ENCODE measurements at regions not wholly inside any gene's neighbourhood (a gene's known extent, or its start where the extent isn't known, plus 50 kb on each side); places are given as distances from the start of the nearest gene placed in this dataset.

DNA sequence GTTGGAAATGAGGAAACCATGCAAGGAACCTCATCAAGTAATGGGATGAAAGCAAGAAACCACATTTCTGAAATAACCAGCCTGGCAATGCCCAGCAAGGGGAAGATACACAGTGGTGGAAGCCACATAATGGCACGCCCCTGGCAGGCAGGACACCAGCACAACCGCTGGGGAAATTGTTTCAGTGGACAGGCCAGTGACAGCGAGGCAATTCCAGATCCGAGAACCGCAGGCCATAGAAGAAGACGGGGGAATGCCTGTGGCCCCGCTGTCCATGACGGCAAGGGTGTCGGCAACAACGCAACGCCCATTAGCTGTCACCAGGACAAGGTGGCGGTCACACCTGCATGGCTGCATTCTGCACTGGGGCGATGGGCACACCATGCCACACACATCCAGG, 1389.6 kb downstream of the BRD1 start:
- no peaks in the 10 kb centered on the region for H4K20me1 ChIP-seq (ENCODE audit: control insufficient read depth, insufficient read depth, low read length, poor library complexity, severe bottlenecking)
- H3K4me2 ChIP-seq (replicated peaks; ENCODE audit: low read depth, low read length, poor library complexity, severe bottlenecking): no peak overlapping the region
- ChIA-PET POLR2A (no interaction called here), CTCF (no interaction called here)
- no peak overlapping the region for H2AFZ ChIP-seq (ENCODE audit: insufficient read depth, low read depth, low read length, poor library complexity, severe bottlenecking)
- no peaks in the 10 kb centered on the region for H3K79me2 ChIP-seq (ENCODE audit: control insufficient read depth, insufficient read depth, low read length)
- TF ChIP-seq CTCF (IDR thresholded peaks at IDR 0.05) (no peak), EZH2 (IDR thresholded peaks at IDR 0.05; ENCODE audit: borderline replicate concordance, insufficient read depth, low read depth, low read length, poor library complexity, severe bottlenecking) (no peak)
- no peaks in the 10 kb centered on the region for H3K36me3 ChIP-seq (replicated peaks in 1 of 2; ENCODE audit: control extremely low read depth in 1 of 2, control insufficient read depth in 1 of 2, extremely low read depth in 1 of 2, insufficient read depth in 2 of 2, low read length in 1 of 2)
- ATAC-seq (ENCODE audit: low read depth) (no peak), DNase-seq (no peak)
- no peak overlapping the region for H3K9ac ChIP-seq (ENCODE audit: low read length)
- Mint-ChIP-seq H3K4me3 (no peak overlapping the region), H3K27ac (no peak overlapping the region), H3K27me3 (peaks cover 52% of the 10 kb centered on the region), H3K4me1 (no peaks in the 10 kb centered on the region), H3K9me3 (ENCODE audit: insufficient read depth) (no peaks in the 10 kb centered on the region)
- H3K27ac ChIP-seq (ENCODE audit: low read length in 2 of 2): no peak overlapping the region
- H3K27me3 ChIP-seq (replicated peaks in 1 of 4; ENCODE audit: control extremely low read depth in 1 of 4, control insufficient read depth in 3 of 4, insufficient read depth in 4 of 4, low read length in 3 of 4): peaks cover 0 to 38% (median 4%) of the 10 kb centered on the region in 4 experiments
- H3K9me3 ChIP-seq (ENCODE audit: control extremely low read depth in 1 of 3, control insufficient read depth in 2 of 3, insufficient read depth in 1 of 3, low read length in 2 of 3): peaks cover 0 to 20% (median 0%) of the 10 kb centered on the region in 3 donors
- H3K4me1 ChIP-seq (ENCODE audit: control insufficient read depth in 2 of 2, insufficient read depth in 2 of 2, low read length in 2 of 2): no peaks in the 10 kb centered on the region
- WGBS (ENCODE audit: insufficient coverage): 93% methylated on average over 13 of the region's 13 CpGs
- no peak overlapping the region for H3K4me3 ChIP-seq (ENCODE audit: control extremely low read depth in 1 of 5, extremely low read depth in 1 of 5, insufficient read depth in 1 of 5, low read depth in 2 of 5, low read length in 4 of 5)
- intact Hi-C loops (cut with micrococcal nuclease): no loop called here

DNA sequence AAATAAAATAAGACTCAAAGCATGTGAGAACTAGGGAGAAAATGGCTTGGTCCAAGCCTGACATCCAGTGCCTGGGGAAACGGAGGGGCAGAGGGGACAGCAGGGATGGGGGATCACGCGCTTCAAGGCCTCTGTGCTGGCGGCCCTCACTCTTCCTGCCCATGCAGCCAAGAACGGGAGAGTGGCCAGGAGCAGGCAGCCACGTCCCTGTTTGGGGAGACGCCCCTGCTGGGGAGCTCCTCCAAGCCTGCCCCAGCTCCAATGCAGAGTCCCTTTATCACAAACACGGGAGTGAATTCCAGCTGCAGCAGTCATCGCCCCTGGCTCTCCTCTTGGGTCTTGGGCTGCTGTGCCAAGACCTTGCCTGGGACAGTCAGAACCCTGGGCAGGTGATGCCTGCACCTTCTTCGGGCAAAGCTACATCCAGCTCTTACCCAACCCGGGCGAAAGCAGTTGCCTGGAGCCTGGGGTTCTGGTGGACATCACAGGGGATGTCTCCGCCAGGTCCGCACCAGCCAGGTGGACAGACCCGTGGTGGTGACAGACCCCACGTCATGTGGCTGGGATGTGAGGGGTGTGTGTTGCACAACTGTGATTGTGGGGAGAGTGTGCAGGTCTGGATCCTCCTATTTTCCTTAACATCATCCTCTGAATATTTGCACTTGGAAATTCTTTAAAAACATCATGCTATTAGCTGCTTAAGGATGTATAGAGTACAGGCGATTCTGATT, 1391.3 kb downstream of the BRD1 start:
- H3K4me2 ChIP-seq (replicated peaks; ENCODE audit: low read depth, low read length, poor library complexity, severe bottlenecking): no peak overlapping the region
- H3K4me3 ChIP-seq (ENCODE audit: control extremely low read depth in 1 of 5, extremely low read depth in 1 of 5, insufficient read depth in 1 of 5, low read depth in 2 of 5, low read length in 4 of 5): no peak overlapping the region
- TF ChIP-seq EZH2 (IDR thresholded peaks at IDR 0.05; ENCODE audit: borderline replicate concordance, insufficient read depth, low read depth, low read length, poor library complexity, severe bottlenecking) (no peak), CTCF (IDR thresholded peaks at IDR 0.05) (no peak)
- Mint-ChIP-seq H3K4me1 (no peaks in the 10 kb centered on the region), H3K4me3 (no peak overlapping the region), H3K9me3 (ENCODE audit: insufficient read depth) (no peaks in the 10 kb centered on the region), H3K27ac (no peak overlapping the region), H3K27me3 (peaks cover 51% of the 10 kb centered on the region)
- ChIA-PET POLR2A (no interaction called here), CTCF (no interaction called here)
- WGBS (ENCODE audit: insufficient coverage): 80% methylated on average over 15 of the region's 17 CpGs
- H3K9ac ChIP-seq (ENCODE audit: low read length): no peak overlapping the region
- DNase-seq (no peak), ATAC-seq (ENCODE audit: low read depth) (no peak)
- no peak overlapping the region for H2AFZ ChIP-seq (ENCODE audit: insufficient read depth, low read depth, low read length, poor library complexity, severe bottlenecking)
- no peak overlapping the region for H3K27ac ChIP-seq (ENCODE audit: low read length in 2 of 2)
- peaks cover 0 to 26% (median 0%) of the 10 kb centered on the region in 4 experiments for H3K27me3 ChIP-seq (replicated peaks in 1 of 4; ENCODE audit: control extremely low read depth in 1 of 4, control insufficient read depth in 3 of 4, insufficient read depth in 4 of 4, low read length in 3 of 4)
- H3K36me3 ChIP-seq (replicated peaks in 1 of 2; ENCODE audit: control extremely low read depth in 1 of 2, control insufficient read depth in 1 of 2, extremely low read depth in 1 of 2, insufficient read depth in 2 of 2, low read length in 1 of 2): no peaks in the 10 kb centered on the region
- intact Hi-C loops (cut with micrococcal nuclease): no loop called here
- no peaks in the 10 kb centered on the region for H3K79me2 ChIP-seq (ENCODE audit: control insufficient read depth, insufficient read depth, low read length)
- H4K20me1 ChIP-seq (ENCODE audit: control insufficient read depth, insufficient read depth, low read length, poor library complexity, severe bottlenecking): no peaks in the 10 kb centered on the region
- no peaks in the 10 kb centered on the region for H3K4me1 ChIP-seq (ENCODE audit: control insufficient read depth in 2 of 2, insufficient read depth in 2 of 2, low read length in 2 of 2)
- peaks cover 0 to 18% (median 0%) of the 10 kb centered on the region in 3 donors for H3K9me3 ChIP-seq (ENCODE audit: control extremely low read depth in 1 of 3, control insufficient read depth in 2 of 3, insufficient read depth in 1 of 3, low read length in 2 of 3)
